Lung microvascular endothelial cell (primary cell): ENCODE measurements at regions not wholly inside any gene's neighbourhood (a gene's known extent, or its start where the extent isn't known, plus 50 kb on each side); places are given as distances from the start of the nearest gene placed in this dataset.
"Not testable (repeated sequence)": the region's sequence is repeated elsewhere in the genome, so short reads cannot be mapped to it uniquely, and the experiment has no call there.

ENCODE experiments used
- DNase-seq, 2 donors: peaks; one replicate each; pipeline versions ENCODE4 v3.0.0 to v3.0.0-alpha.2; 2010; ENCODE audit warnings: low read depth in 2 of 2

- DNase-seq, result not testable (repeated sequence)
Measured at GRCh38 chrX:108843039-108843438, 106.7 kb upstream of the IRS4 start.

- no peak for DNase-seq
Measured at GRCh38 chrX:108833993-108834392, 97.6 kb upstream of the IRS4 start.

- no peak for DNase-seq
Measured at GRCh38 chrX:108811891-108812290, 75.5 kb upstream of the IRS4 start.

- DNase-seq, result no peak
Measured at GRCh38 chrX:108795240-108795639, 58.9 kb upstream of the IRS4 start.
